Smooth muscle cell (in vitro differentiated cells): ENCODE measurements at regions not wholly inside any gene's neighbourhood (a gene's known extent, or its start where the extent isn't known, plus 50 kb on each side); places are given as distances from the start of the nearest gene placed in this dataset.

ENCODE experiments used
- DNase-seq: peaks from one replicate; lab custom pipeline; 2025; ENCODE audit not compliant: unreplicated experiment; lab: John Stamatoyannopoulos, UW
- H2AFZ ChIP-seq: fragments of 200-600 bp; sonication (generic); 2 replicates; pipeline ENCODE4 v1.6.0; 2016; ENCODE audit warnings: antibody characterized with exemption, low read depth, mild to moderate bottlenecking
- H3F3A ChIP-seq: fragments of 200-600 bp; sonication (generic); 2 replicates; pipeline ENCODE4 v1.6.0; 2017; ENCODE audit warnings: antibody characterized with exemption, low read depth
- H3K27ac ChIP-seq: fragments of 200-600 bp; sonication (generic); 2 replicates; pipeline ENCODE4 v1.5.1; 2016; ENCODE audit warnings: low read depth, mild to moderate bottlenecking
- H3K27me3 ChIP-seq: fragments of 200-600 bp; sonication (generic); 2 replicates; pipeline ENCODE4 v1.6.1; 2016; ENCODE audit warnings: low read depth, mild to moderate bottlenecking
- H3K36me3 ChIP-seq: fragments of 200-600 bp; sonication (generic); 2 replicates; pipeline ENCODE4 v1.5.1; 2016; ENCODE audit warnings: low read depth
- H3K4me1 ChIP-seq: fragments of 200-600 bp; sonication (generic); 2 replicates; pipeline ENCODE4 v1.5.1; 2016; ENCODE audit warnings: low read depth
- H3K4me2 ChIP-seq: fragments of 200-600 bp; sonication (generic); 2 replicates; pipeline ENCODE4 v1.6.0; 2016; ENCODE audit warnings: mild to moderate bottlenecking
- H3K4me3 ChIP-seq: fragments of 200-600 bp; sonication (generic); 2 replicates; pipeline ENCODE4 v1.5.1; 2016; ENCODE audit warnings: mild to moderate bottlenecking
- H3K79me2 ChIP-seq: fragments of 200-600 bp; sonication (generic); 2 replicates; pipeline ENCODE4 v1.6.0; 2016; ENCODE audit warnings: low read depth, mild to moderate bottlenecking
- H3K9ac ChIP-seq: fragments of 200-600 bp; sonication (generic); 2 replicates; pipeline ENCODE4 v1.6.0; 2016; ENCODE audit warnings: low read depth
- H3K9me3 ChIP-seq: fragments of 200-600 bp; sonication (generic); replicated peaks from 2 replicates; pipeline ENCODE4 v1.5.1; 2016; ENCODE audit warnings: low read depth
- H4K20me1 ChIP-seq: fragments of 200-600 bp; sonication (generic); 2 replicates; pipeline ENCODE4 v1.6.0; 2016; ENCODE audit warnings: low read depth
- CTCF ChIP-seq: fragments of 200-600 bp; sonication (generic); IDR thresholded peaks from 2 replicates; pipeline ENCODE4 v1.5.1; 2017; ENCODE audit warnings: borderline replicate concordance, mild to moderate bottlenecking, antibody characterized with exemption; ENCODE audit not compliant: insufficient read depth, poor library complexity, severe bottlenecking
- WGBS: methylation state at CpG from one replicate; pipeline ENCODE4 v1.1.7; 2016; ENCODE audit warnings: low lambda C conversion rate; 5-methylcytosine and 5-hydroxymethylcytosine counted together

- H3K9ac ChIP-seq = no peak overlapping the region
- 67% methylated on average over 1 of the region's 1 CpG for WGBS
Measured at GRCh38 chr5:148950892-148951291, 112.0 kb downstream of the SH3TC2 start.

GRCh38 chr5:148951612-148952011 is 111.2 kb downstream of the SH3TC2 start:
- Histone ChIP-seq H3K4me2 (no peak overlapping the region), H3K4me3 (no peak overlapping the region), H3K27ac (no peak overlapping the region), H3K79me2 (no peaks in the 10 kb centered on the region), H3K9me3 (no peaks in the 10 kb centered on the region), H3F3A (no peaks in the 10 kb centered on the region), H3K27me3 (no peaks in the 10 kb centered on the region), H3K9ac (no peak overlapping the region), H4K20me1 (no peaks in the 10 kb centered on the region), H2AFZ (no peak overlapping the region), H3K4me1 (no peaks in the 10 kb centered on the region), H3K36me3 (no peaks in the 10 kb centered on the region)
- no peak for DNase-seq
- 88% methylated on average over 3 of the region's 3 CpGs for WGBS
- no peak for TF ChIP-seq CTCF

More at GRCh38 chr5:148950892-148951291, 112.0 kb downstream of the SH3TC2 start:
- Histone ChIP-seq H3K4me1 (no peaks in the 10 kb centered on the region), H3K4me3 (no peak overlapping the region), H3K36me3 (no peaks in the 10 kb centered on the region), H3K27ac (no peak overlapping the region), H3K9me3 (no peaks in the 10 kb centered on the region), H3K4me2 (no peak overlapping the region), H4K20me1 (no peaks in the 10 kb centered on the region), H3F3A (no peaks in the 10 kb centered on the region), H3K27me3 (no peaks in the 10 kb centered on the region), H3K79me2 (no peaks in the 10 kb centered on the region), H2AFZ (no peak overlapping the region)
- no peak for TF ChIP-seq CTCF
- DNase-seq = no peak

- no peaks in the 10 kb centered on the region for H3F3A ChIP-seq
- H3K27ac ChIP-seq = no peak overlapping the region
- DNase-seq = no peak
- H3K79me2 ChIP-seq = no peaks in the 10 kb centered on the region
- 82% methylated on average over 8 of the region's 8 CpGs for WGBS
- no peaks in the 10 kb centered on the region for H4K20me1 ChIP-seq
- no peaks in the 10 kb centered on the region for H3K36me3 ChIP-seq
- no peak overlapping the region for H3K9ac ChIP-seq
- no peaks in the 10 kb centered on the region for H3K9me3 ChIP-seq
- no peak overlapping the region for H3K4me3 ChIP-seq
- H3K4me2 ChIP-seq = no peak overlapping the region
- no peak overlapping the region for H2AFZ ChIP-seq
- no peaks in the 10 kb centered on the region for H3K4me1 ChIP-seq
- TF ChIP-seq CTCF = no peak
- no peaks in the 10 kb centered on the region for H3K27me3 ChIP-seq
Measured at GRCh38 chr5:148952097-148952867, 110.6 kb downstream of the SH3TC2 start.

- H3K36me3 ChIP-seq = no peaks in the 10 kb centered on the region
- H3K9me3 ChIP-seq = no peaks in the 10 kb centered on the region
- no peak for TF ChIP-seq CTCF
- no peaks in the 10 kb centered on the region for H3K79me2 ChIP-seq
- no peaks in the 10 kb centered on the region for H3F3A ChIP-seq
- no peak overlapping the region for H3K4me3 ChIP-seq
- H3K27ac ChIP-seq = no peak overlapping the region
- DNase-seq = no peak
- H2AFZ ChIP-seq = no peak overlapping the region
- H3K27me3 ChIP-seq = no peaks in the 10 kb centered on the region
- whole genome bisulfite sequencing = 86% methylated on average over 1 of the region's 1 CpG
- no peaks in the 10 kb centered on the region for H4K20me1 ChIP-seq
- no peak overlapping the region for H3K4me2 ChIP-seq
- no peaks in the 10 kb centered on the region for H3K4me1 ChIP-seq
- H3K9ac ChIP-seq = no peak overlapping the region
Measured at GRCh38 chr5:148953711-148954110, 109.2 kb downstream of the SH3TC2 start.
